GM18868 (cell line): ENCODE measurements at regions not wholly inside any gene's neighbourhood (a gene's known extent, or its start where the extent isn't known, plus 50 kb on each side); places are given as distances from the start of the nearest gene placed in this dataset.

Source experiments
- ATAC-seq: cut with Tn5 transposase; IDR thresholded peaks from one replicate; pipeline ENCODE4 v1.9.1; 2021; ENCODE audit warnings: mild to moderate bottlenecking, moderate library complexity; ENCODE audit not compliant: unreplicated experiment

DNA sequence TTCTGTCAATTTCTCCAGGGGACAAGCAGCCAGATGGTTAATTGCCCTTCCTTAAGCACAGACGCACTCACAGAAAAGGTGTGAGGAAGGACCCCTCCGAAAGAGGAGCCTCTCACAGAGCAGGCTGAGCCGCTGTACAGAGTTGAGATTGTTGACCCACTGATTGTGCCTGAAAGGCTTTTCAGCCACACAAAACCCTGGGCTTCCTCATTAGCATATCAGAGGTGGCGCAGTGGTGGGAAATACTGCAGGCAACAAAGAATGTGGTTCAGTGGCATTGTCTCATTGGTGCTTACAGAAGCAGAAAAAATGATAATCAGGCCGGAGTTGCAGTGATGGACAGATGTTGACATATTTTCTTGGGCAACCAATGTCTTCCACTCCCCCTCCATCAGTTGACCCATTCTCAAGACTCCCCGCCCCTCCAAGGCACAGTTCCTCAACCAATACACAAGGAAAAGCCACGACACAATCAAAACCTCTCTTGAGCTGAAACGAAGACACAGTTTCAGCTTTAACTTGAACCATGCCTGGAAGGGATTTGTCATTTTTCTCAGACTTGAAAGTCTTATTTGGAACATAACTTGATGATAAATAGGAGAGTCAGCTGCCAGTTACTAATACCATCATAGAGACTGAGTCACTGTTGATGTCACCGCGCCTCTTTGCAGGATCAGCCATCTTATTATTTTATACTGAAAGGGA lies 53.1 kb downstream of the ATXN3L start:
- peak; percentile 58 for ATAC-seq

DNA sequence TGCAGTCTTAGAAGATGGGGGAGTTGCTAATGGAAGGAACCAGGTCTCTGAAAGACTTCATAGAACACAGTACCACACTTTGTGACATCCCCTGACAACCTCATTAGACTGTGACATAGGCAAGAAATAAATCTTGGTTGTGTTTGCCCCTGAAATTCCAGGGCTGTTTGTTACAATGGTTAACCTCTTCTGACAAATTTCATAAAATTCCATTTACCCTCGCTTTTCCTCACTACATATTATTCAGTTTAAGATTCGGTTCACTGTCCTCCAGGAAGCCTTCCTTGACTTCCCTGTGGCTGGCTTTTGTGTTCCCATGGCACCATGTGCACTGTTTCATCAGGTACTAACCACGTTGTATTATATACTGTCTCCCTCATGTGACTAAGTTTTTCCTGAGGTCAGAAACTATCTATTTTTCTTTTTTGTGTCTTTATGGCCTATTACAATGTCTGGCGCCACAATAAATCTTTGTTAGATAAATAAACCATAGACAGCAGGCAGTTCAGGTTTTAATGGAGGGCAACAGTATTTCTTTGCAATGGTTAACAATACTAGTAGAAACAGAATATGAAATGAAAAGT lies 54.2 kb downstream of the ATXN3L start:
- ATAC-seq: no peak

DNA sequence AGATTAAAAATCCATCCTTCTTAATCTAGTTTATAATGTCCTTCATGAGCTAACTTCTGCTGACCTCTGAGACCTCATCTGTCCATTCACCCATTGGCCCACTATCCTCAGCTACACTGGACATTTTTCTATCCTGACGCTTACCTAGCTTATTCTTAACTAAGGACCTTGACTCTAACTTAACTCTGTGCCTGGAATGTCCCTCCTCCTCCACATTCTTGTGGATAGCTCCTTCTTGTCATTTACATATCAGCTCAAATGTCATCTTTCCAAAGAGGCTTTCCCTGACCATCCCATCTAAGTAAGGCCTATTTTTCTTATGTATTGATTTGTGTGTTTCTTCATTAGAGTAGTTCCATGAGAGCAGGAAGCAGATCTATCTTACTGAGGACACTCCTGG lies 54.7 kb downstream of the ATXN3L start:
- no peak for ATAC-seq

DNA sequence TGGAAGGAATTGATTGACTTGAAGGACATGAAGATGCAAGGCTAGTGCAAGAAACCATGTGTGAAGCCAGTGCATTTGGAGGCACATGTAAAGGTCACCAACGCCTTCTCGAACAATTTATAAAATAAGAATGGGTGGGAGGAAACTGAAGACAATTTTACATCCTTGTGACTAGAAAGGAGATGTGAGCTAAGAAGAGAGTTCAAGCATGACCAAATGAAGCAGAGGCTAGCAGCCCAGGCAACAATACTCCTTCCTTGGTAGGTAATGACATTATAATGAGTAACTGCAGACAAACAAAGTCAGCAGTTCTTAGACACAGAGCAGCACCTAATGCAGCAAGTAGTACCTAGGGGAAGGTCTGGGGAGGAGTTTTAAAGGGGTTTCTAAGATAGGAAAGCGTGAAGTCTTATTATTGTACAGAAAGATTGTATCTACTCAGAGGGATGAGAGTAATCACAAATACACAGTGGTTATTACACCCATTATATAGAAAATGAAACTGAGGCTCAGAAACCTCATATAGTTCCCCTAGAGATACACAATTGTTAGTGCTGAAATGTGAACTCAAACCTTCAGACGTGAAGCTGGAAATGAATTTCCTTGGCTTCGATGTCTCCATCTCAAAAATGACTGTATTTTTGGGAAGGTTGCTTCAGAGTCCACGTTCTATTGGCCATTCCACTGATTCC lies 56.1 kb downstream of the ATXN3L start:
- peak; percentile 67 for ATAC-seq

DNA sequence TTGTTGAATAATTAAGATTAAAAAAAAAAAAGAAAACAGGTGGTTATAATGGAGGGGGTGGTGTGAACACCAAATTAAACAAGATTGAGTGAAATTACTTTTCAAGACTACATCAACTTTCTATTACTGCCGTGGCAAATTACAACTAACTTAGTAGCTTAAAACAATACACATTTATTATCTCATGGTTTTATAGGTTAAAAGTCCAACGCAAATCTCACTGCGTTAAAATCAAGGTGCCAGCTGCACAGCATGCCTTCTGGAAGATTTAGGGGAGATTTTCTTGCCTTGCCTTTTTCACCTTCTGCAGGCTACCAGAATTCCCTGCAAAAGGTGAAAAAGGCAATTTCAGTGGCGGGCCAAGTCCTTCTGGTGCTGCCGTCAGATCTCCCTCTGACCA lies 58.5 kb downstream of the ATXN3L start:
- ATAC-seq: no peak

DNA sequence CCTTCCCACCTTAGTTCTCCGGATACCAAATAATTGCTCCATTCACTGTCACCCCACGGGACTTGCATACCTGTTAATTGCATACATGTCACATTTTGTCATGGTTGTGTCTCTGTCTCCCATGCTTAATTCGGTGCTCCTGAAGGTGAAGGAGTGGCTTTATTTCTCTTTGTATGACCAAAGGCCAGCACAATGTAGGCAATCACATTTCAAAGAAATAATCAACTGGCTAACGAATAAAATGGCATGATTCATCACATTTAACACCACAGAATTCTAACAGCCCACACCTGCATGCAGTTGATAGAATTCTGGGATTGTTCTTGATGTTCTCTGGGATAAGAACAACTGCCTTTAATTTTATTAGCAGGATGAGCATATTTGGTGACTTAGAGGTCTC lies 59.3 kb downstream of the ATXN3L start:
- no peak for ATAC-seq

DNA sequence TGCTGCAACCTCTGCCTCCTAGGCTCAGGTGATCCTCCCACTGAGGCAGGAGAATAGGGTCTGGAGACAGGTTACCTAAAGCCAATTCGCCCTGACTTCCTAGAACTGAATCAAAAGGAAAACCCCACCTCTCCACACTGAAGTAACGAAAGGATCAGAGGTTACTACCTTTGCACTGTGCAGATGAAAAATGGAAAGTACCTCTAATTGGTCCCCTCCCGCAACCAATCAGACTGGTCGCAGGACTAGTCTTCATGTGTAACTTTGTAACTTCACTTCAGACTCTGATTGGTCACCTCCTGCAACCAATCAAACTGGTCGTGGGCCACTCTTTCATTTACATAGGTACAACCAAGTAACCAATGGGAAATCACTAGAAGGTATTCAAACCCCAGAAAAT lies 61.1 kb downstream of the ATXN3L start:
- no peak for ATAC-seq

DNA sequence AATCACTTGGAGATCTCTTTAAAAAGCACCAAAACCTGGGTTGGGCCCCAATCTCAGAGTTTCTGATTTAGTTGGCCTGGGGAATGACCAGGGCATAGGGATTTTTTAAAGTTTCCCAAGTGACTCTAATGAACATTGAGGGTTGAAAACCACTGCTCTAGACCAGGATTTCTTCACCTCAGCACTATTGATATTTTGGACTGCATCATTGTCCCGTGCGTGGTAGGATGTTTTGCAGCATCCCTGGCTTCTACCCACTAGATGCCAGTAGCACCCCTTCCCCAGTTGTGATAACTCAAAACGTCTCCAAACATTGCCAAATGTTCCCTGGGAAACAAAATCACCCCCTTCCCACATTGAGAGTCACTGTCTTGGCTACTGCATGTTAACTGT lies 61.8 kb downstream of the ATXN3L start:
- ATAC-seq: peak; percentile 26

DNA sequence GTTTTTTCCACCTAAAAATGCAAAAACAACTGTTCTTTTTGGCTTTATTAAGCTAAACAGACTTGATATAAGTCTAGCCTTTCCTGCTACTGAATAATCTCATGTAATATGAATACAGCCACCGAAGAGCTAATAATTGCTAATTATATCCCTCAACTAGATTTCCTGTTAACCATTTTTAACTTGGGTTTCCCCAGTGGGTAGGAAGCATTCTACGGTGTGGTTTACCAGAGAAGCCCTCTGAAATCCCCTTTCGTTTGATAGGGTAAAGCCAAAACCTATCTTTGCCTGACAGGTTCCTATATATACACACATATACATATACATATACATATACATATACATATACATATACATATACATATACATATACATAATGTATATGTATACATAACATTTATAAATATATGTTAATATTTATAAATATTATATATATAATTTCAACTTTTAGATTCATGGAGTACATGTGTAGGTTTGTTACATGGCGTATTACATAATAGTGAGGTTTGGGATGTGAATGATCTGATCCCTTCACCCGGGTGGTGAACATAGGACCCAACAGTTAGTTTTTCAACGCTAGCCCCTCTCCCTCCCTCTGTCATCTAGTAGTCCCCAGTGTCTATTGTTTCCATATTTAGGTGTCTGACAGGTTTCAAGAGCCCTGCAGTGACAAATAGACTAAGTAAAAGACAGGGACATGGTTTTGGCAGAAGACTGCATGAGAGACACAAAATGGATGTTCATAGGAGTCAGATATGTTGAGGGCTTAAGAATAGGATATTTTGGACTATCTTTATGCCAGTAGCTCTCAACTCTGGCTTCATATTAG lies 62.4 kb downstream of the ATXN3L start:
- ATAC-seq: peak; percentile 47

DNA sequence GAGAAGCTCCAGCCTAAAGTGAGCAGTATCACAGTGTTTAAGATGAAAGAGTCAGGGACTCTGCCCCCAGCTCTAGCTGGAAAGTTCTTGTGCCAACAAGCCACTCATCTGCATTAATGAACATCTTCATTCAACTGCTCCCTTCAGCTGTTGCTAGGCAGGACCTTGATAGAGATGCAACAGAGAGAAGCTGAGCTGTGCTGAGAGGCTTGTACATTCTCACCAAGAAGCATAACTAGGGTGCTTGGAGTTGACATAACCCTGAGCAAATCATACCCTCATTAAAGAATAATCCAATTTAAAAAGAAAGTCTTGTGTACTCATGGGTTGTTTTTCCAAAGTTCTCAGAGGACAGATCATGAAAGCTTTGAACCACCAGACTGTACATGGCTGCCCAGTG lies 63.2 kb downstream of the ATXN3L start:
- no peak for ATAC-seq

DNA sequence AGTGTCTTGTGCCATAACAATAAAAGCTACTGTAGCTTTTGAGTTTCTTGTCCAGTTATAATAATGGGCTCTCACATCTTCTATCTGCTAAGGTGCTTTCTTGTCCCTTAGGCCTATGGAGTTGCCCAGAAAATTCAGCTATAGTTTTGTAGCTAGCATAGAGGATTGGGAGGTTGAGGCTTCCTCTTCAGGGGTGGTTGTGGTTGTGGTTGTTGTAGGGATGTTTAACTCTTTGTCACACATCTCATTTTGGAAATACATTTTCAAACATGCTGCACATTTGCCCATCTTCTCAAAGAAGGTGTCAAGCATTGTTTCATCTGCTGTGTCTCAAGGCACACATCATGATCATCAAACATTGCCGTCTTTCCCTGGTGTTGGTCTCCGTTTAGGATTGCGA lies 65.0 kb downstream of the ATXN3L start:
- no peak for ATAC-seq

DNA sequence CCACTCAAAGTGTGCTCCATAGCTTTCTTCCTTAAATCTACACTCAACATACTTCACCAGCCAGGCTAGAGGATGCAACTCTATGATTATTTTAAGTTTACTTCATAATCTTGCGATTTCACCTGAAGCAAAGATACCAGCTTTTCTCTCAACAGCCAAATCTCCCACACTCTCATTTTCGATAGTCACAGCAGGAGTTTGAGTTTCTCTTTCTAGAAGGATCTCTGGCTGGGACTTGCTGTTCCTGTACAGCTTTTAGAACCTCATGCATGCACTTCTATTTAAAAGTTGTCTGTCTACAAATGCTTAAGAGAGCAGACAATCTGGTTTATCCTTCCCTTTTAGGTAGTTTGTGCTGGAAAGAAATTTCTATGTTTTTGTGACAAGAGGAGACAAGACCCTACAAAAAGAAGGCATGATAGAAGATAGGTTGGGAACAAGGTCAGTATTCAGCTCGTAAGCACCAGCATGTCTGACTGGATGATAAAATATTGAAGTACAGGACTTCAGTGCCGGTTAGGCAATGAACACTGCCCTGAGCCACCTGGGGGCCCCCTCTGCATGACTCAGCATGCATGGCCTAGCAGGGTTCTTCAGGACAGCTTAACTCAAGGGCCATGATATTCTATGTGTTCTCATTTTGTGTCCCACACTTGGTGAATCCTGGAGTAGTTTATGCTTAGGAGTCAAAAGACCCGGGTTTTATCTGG lies 65.6 kb downstream of the ATXN3L start:
- ATAC-seq: peak; percentile 50

DNA sequence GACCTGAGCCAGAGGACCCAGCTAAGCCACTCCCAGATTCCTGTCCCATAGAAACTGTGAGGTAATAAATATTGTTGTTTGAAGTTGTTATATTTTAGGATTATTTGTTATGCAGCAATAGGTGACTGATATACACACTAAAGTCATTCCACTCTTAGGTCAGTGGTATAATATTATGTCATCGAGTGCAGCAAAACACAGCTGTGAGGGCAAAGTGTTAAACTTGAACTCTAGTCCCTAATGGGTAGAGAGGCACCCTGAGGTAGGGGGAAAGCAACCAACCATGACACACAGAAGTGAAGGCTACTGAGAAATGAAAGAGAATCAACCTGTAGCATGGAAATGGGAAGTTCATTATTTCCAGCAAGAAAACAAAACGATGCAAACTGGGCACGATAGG lies 66.6 kb downstream of the ATXN3L start:
- ATAC-seq: no peak

DNA sequence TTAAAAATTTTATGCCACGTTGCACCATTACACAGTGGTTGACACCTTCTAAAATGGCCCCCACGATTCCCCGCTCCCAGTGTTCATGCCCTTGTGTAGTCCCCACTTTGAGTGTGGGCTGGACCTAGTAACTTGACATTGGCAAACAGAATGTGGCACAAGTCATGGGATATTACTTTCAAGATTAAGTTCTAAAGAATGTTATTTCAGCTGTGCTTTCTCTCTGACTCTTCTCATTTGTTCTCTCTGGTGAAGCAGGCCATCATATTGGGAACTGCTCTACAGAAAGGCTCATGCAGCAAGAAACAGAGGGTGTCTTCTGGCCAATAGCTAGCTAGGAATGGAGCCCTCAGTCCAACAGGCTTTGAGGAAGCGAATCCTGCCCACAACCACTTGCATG lies 67.1 kb downstream of the ATXN3L start:
- no peak for ATAC-seq

DNA sequence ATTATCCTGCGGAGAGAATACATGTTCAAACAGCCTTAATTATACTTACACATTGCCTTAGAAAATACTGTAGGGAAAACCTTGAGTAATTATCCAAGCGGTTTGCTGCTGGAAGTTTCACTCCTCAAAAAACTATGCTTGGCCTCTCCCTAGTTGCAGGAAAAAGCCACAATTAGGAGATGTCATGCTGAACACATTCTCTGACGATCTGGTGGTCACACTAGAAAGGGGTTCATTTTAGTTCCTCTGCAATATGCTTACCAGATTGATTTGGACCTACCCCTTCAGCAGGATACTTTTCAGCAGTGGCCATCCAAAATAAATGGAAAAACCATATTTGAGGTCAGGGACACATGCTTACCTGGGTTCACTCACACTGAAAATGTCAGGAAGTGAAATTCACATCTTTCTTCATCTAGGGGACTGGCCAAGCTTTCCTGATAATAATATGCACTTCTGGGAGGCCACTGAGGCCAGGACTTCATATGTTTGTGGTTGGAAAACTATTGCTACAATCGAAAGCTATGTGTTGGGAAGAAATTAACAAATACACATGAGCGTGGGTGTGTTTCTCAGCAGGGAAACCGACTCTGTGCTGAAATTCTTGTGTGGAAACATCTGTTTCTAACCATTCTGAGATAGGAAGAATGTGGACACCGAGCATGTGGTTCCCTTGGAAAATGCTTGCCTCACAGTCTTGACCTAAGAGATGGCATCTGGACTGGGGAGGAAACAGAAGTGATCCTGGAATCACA lies 68.8 kb downstream of the ATXN3L start:
- ATAC-seq: no peak

DNA sequence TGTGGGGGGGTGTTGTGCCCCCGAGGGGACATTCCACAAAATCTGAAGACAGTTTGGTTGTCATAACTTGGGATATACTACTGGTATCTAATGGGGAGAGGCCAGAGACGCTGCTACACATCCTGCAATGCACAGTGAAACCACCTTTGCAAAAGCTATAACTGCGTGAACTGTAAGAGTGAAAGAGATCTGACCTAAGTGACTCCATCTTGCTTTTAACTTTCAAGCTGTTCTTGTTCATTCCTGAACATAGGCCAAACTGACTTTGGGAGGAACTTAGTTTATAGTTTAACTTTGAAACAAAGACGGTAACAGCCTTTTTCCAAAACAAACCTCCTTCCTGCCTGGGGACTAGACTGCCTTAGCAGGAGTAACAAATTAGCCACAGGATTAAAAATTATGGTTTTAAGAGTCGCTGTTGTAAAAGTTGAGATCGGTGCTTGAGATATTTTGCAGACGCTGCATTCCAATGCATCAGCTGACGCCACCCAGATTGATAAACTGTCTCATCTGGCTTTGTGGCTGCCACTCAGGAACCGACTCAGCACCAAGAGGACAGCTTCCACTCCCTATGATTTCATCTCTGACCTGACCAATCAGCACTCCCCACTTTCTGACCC lies 70.9 kb downstream of the ATXN3L start:
- ATAC-seq: no peak

DNA sequence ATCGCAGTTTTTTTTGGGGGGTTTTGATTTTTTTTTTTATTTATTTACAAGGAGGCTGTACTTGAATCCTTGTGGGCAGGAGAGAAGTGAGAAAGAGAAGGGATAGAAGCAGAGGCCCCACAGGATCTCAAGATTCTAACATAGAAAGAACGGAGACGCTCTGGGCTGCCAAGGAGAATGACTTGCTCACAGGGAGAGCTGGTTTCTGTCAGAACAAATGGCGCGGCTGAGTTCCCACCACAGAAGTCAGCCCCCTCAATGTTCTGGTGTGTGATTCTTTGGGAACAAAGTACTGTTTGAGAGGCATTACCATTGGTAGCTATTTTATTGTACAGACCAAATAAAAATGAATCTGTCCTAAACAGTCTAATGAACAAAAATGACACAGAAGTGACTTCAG lies 80.6 kb downstream of the ATXN3L start:
- no peak for ATAC-seq

DNA sequence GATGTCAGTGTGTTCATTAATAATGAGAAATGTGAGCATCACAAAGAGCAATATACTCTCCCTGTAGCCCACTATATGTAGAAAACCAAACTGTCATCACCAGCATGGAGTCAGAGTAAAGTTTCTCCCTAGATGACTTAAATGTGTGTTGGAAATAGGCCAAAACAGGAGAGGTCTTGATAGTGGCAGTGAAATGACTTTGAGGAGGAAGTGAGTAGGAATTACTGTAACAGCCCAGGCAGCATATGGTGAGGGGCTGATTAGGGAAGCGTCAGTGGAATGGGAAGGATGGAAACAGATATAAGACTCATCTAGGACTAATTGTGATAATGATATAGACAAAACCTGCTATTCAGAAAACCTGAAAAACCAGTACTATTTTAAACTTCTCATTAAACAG lies 83.9 kb downstream of the ATXN3L start:
- ATAC-seq: no peak

DNA sequence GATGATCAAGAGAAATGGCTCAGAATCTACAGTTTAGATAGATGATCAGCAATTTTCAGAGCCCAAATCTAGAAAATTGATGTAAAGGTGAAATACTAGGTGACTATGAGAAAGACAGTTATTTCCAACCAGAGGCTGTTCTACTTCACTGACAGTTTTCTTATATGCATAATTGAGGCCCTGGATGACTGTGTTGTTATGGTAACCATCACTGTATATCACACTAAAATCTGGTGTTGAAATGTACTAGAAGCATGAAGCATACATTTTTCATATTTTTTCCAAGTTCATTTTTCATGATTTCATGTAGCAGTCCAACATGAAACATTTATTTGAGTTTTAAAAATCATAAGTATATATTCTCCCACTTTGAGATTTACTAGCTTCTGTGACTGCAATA lies 87.4 kb downstream of the ATXN3L start:
- ATAC-seq: no peak

DNA sequence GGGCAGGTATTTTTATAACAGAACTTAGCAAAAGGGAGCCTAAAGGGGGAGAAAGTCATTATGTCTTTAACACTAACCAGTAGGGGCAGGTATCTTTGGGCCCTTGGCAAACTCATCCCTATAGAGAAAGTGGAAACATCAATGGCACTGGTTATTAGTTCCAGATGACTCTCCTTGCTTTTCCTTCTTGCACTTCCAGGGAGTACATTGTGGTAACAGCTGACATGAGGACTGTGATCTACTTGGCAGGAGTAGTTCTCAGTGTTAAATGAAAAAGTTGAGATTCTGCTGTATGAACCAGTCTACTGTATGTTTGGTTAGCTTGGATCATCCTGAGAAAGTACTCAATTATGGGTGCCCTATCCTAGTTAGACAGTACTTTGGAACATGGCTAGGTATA lies 93.6 kb downstream of the ATXN3L start:
- no peak for ATAC-seq
